NCI-H748 treated with DMSO at 0.1 percent for 48 hours (cell line): ENCODE measurements at regions not wholly inside any gene's neighbourhood (a gene's known extent, or its start where the extent isn't known, plus 50 kb on each side); places are given as distances from the start of the nearest gene placed in this dataset.
"Not testable (repeated sequence)": the region's sequence is repeated elsewhere in the genome, so short reads cannot be mapped to it uniquely, and the experiment has no call there.

Source experiments
- DNase-seq: peaks from one replicate; lab custom pipeline; 2025; lab: John Stamatoyannopoulos, UW

DNA sequence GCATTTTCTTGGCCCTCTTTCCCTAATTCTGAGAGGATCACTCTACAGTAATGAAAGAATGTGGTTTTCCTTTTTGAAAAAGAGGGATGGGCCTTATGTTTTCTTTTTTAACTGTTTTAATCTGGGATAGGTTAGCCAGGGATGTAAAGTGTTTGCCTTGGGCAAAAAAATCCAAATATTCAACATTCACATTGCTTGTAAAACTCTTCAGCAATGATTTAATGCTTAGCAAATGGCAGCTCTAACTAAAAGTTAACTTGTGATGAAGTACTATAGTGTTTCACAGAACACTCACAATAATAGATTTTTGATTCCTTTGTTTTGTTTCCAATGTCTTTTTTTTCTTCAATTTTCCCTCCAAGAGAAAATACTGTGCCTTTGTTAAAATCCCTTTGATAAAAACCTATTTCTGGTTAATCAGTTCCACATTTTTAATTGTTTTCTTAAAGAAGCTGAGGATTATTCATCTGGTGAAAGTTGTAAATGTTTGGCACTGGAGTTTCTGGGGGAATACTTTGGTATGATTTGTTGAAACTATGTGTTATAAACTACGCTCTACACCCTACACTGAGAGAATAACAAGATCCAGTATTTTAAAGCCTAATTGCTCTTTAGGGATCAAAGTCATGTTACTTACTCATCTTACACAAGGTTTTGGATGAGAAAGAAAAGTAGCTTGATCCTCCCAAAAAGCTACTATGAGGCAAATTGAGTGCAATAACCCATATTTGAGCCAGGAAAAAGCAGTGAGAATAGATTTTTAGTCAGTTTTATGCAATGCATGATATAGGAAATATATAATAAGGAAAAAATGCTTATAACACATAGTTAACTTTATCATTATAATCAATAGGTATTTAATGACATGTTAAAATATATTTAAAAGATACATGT is 335.8 kb downstream of the EPHA7 start:
- no peak for DNase-seq

DNA sequence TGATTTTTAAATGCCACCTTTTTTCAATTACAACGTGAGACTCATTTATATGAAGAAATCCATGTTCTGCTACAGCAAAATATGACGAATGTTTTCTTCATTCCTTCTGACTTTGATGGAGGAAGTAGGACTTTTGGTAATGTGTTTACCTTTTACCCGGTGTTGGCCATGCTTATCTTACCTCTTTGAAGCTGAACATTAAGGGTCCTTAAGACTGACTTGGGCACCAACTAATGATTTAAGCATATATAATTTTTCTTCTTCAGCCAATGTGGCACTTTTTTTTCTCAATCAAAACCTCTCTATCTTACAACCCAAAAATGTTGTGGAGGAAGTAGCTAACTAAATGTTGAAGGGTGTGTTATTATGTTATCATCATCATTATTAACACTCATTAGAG is 337.5 kb downstream of the EPHA7 start:
- no peak for DNase-seq

DNA sequence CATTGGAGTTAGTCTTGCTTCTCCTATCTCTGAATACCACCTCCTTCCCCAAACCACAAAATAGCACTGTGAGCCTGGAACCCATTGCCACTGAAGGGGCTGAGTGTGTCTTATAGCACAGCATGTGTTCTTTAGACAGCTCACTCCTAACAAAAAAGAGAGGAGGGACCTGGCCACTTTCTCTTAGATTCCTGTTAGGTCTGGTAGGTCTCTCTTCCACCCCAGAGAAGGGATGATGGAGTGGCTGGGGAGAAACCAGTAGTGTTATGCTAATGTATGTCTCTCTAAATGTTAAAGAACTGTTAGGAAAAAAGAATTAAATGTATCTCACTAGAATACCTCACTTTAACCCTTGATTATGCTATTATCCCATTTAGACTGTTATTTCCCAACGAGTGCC is 340.3 kb downstream of the EPHA7 start:
- DNase-seq, result no peak

DNA sequence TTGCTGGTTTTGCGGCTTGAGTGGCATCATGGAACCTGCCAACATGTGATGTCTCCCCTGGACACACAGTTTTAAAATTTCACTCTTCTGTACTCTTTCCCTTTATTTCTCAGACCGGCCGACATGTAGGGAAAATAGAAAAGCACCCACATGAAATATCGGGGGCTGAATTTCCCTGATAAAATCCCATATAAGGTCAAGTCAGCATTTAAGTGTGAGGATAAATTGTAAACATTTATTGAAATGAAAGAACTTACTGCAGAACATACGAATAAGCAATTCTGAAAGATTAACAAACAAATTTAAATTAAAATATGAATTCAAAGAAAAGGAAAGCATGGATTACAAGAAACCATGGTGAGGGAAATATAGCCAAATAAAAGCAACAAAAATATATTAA is 345.5 kb downstream of the EPHA7 start:
- no peak for DNase-seq

DNA sequence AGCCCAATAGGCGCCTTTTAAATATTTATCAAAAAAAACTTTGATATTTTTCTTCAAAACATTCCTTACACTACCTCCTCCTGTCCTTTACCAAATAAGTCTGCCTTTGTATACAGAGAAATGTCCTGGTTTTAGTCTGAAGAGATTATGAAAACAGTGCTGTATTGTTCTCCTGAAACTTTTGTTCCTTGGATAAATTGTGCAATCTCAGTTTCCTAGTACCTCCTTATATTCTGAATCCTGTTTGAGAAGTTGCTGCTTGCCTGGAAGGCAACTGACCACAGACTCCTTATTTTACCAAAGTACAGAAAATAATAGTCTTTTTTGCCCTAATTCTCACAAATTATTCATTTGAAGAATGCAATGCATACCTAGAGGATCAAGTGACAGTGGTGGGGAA is 349.5 kb downstream of the EPHA7 start:
- no peak for DNase-seq

DNA sequence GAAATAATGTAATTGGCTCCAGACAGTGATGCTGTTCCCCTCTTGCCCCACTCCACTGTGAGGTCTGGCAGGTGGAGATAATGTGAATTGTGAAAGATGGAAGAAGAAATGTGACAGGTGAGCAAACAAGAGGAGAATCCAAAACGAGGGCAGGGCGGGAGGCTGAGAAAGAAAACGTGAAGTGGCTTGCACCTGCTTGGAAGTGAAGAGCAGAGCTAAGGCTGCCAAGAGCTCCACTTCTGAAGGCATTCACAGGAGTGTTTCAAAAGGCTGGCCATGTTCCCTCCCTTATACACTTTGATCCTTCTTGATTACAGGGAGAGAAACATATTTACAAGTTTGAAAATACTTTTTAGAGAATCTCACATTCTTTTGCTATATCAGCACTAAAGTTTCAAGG is 359.4 kb downstream of the EPHA7 start:
- DNase-seq, result peak; percentile 14

DNA sequence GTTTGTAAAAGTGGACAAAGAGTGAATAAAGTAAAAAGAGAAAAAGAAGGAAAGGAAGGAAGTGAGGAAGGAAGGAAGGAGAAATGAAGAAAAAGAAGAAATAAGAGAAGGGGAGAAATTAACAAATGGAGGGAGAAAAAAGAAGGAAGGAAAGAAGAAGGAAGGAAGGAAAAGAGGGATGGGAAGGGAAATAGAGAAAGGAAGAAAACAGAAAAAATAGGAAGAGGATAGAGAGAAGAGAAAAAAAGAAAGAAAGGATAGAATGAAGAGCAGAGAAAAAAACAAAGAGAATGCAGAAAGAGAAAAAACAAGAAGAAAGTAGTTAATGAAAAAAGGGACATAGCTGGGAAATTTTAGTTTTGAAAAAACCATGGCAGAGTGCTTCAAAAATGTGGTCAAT is 361.8 kb downstream of the EPHA7 start:
- DNase-seq, result no peak

DNA sequence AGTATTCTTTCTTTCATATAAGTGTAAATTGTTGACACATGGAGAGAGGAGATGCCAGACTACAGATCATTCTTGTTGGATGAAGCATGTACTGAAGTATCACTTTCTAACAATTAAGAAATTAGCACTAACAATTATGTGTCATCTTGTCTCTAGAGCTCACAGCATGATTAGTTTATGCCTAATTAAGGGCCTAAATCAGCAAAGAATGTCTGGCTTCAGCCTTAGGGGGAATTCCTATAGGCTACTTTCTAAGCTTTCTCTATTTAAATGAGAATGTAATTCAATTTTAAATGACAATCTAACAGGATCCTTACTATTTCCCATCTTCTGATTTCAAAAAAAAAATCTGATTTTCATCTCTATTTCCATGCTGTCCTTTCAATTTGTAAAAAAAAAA is 371.0 kb downstream of the EPHA7 start:
- DNase-seq, result no peak

DNA sequence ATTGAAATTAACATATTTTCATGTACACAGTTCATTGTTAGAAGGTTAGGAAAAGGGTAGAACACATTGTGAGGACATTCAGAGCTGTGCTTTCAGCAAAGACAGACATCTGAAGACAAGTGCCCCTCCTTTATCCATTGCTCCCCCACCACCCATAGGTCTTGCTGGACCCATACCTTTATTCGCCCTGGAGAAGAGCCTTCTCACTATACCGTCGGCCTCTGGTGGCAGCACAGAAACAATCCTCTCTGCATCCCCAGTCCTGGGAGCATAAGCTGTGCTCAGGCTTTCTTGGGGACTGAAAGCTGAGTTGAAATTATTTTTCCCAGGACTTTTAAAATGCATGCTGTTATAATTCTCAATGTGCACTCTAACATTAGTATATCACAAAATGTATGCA is 372.3 kb downstream of the EPHA7 start:
- no peak for DNase-seq

DNA sequence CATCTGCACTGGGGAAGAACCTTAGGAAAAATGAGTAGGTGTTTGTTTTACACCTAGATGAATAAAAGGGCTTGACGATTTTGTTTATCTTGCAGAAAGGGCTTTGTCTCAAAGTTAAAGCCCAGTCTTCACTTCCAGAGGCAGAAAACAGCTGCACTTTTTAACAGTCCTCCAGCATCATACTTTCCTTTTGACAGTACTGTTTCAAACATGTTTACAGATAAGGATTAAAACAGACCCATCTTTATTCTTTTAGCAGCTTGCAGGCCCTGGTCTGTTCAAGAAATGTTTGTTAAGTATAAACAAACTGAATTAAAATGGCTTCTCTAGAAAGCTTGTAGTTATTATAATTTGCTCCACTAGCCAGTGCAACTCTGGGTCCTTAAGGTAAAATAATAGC is 374.2 kb downstream of the EPHA7 start:
- no peak for DNase-seq

DNA sequence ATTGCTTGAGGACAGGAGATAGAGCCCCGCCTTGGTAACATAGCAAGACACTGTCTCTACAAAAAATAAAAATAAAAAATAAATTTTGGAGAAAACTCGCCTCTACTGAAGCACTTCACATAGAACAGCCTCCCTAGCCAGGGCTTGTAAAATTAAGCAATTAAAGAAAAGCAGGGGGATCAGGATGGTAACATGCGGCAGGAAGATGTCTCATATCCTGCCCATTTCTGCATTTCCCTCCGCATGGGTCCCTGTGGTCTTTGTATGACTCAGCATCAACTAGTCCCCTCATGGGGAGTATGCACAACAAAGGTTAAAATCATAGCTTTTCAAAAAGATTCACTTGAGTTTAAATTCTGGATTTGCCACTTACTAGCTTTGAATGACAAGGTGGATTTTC is 379.0 kb downstream of the EPHA7 start:
- no peak for DNase-seq

DNA sequence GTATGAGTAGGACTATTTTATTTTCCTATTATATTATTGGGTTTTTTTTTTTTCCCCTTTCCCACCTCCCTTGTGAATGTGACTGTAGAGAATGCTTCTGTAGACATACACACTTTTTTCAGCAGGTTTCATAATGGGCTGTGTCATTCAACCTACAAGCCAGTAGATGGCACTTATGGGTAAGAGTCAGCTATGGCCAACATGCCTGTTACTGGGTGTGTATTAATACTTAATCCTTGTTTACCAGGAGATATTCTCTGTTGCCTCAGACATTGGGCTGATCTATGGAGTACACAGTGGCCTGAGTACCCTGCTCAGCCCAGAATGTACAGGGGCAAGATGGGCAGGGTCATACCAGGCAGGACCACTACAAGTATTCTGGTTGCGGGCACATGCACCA is 382.5 kb downstream of the EPHA7 start:
- peak; percentile 39 for DNase-seq

DNA sequence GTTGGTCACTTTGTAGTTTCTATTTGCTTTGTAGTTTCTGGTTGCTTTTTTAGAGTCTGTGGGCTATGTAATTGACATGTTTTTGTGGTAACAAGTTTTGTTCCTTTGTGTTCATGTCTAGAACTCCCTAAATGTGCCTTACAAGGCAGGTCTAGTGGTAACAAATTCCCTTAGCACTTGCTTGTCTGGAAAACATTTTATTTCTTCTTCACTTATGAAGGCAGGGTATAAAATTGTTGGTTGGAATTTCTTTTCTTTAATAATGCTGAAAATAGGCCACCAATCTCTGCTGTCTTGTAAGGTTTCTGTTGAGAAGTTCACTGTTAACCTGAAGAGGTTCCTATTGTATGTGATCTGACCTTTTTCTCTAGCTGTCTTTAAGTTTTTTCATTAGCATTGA is 383.6 kb downstream of the EPHA7 start:
- no peak for DNase-seq

DNA sequence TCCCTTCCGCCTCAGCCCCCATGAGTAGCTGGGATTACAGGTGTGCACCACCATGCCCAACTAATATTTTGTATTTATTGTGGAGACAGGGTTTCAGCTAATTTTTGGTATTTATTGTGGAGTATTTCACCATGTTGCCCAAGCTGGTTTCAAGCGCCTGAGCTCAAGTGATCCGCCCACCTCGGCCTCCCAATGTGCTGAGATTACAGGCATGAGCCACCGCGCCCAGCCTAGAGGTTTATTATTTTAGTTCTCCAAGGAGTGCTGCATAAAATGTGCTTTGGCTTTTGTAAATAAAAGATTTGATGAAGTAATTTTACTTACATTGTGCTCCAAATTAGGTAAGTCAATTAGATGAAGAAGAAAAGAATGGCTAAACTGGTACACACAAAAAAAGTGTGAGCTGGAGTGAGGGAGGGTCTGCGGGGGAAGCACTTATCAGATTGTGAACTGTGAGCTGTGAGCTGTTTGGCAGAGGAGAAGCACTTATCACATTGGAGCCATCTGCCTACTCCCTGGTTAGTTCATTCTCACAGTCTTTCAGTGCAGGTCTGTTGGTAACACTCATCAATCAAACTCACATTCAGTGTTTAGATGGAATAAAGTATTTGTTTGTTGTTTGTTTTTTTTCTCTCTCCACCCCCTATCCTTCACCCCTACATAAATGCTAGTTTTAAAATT is 398.0 kb downstream of the EPHA7 start:
- peak; percentile 16 for DNase-seq

DNA sequence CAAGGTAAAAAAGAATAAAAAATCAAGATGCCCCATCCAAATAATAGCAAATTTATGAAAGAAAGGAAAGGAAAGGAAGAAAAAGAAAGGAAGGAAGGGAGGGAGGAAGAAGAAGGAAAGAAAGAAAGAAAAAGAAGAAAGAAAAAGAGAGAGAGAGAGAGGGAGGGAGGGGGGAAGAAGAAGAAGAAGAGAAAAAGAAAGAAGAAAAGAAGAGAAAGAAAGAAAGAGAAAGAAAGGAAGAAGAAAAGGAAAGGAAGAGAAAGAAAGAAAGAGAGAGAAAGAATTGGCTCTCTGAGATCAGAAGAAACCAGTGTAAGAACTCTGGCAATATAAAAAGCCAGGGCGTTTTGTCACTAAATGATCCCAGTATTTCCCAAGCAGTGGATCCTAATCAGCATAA is 401.7 kb downstream of the EPHA7 start:
- no peak for DNase-seq

DNA sequence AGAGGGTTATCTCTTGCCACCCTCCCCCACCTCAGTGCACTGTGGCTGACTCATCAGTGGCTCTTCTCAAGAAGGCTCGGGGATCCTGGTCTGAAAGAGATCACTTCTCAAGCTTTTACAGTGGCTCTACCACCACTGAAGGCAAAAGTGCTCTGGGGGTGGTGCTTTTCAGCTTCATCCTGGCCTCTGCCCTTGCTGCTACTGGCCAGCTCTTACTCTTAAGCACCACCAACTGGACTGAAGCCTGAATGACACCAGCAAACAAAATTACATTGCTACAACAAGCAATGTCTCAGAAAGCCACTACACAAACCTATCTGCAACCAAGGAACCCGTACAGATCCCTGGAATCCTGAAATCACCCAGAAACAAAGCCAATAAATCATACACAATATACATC is 402.1 kb downstream of the EPHA7 start:
- DNase-seq, result no peak

DNA sequence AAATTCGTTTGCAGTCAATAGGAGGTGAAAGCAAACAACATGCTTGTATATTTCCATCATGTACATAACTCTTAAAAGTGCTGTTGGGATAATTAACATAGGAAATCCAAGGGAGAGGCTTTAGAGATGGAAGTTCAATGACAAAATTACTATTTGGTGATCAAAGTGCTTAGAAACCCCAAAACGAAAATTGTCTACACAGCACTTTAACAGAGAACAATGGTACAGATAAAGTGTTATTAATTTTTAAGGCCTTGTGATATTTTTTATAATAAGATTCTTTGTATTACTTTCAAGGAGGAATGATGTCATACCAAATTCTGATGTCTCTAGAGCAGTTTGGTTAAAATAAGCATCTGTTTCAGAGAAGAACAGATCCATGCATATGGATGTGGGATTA is 406.3 kb downstream of the EPHA7 start:
- DNase-seq, result no peak

DNA sequence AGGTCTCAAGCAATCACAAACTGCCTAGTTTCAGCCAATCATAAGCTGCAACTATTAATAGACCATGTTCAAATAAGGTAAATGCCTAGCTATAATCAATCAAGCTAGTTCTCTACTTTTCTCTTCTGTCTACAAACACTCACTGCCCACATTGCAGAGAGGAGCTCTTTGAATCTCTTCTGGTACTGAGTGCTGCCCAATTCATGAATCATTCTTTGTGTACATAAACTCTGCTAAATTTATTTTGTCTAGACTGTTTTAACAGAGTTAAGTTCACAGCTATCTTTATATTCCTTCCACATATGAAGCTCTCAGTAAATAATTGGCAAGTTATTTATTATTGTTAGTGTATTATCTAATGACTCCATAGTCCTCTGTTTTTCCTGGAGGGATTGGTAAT is 411.0 kb downstream of the EPHA7 start:
- no peak for DNase-seq

DNA sequence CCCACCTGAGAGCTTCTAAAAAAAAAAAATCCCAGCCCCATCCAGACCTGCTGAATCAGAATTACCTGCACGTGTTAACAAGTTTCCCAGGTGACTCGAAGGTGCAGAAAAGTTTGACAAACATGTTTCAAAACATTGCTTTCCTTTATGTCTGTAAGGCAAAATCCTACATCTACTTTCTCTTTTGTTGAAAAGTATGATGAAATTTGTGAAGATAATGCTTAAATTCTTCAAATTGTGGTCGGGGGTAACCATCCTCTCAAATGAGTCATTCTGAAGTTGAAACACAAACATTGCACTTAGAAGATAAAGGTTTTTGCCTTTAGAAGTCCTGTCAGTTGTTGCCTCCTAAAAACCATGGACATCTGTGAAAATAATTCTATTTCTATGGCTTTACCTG is 429.7 kb downstream of the EPHA7 start:
- no peak for DNase-seq

DNA sequence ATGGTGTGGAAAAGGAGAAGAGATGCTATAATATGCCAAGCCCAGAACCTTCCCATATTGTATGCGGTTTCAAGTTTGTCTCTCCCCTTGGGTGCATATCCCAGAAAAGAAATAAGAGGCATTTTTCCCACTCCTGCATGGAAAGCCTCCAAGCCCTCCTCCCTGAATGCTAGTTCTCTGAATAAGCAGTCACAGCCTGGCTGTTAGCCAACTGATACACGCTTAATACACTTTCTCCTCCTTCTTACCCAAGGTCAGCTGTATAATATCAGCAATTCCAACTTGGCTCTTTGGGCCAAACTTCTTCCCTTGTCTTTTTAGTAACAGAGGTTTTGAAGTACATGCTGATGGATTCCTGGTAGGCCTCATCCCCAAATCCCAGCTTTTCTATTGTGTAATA is 440.1 kb downstream of the EPHA7 start:
- no peak for DNase-seq

DNA sequence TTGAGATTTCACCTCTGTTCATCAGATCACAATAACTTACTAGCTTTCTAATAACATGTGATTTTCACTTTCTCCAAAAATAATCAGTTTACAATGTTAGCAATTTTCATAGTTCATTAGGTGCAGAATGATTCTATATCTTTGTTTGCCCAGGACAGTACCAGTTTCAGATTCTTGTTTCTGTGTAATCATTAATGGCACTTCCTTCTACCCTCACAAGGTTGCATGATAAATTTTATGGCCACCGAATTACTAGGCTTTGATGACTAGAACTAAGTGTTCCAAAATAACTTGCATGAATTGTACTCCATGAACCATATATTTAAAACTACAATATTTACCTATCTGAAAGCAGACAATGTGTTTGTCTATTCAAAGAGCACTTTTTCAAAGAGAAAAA is 442.3 kb downstream of the EPHA7 start:
- DNase-seq, result no peak

DNA sequence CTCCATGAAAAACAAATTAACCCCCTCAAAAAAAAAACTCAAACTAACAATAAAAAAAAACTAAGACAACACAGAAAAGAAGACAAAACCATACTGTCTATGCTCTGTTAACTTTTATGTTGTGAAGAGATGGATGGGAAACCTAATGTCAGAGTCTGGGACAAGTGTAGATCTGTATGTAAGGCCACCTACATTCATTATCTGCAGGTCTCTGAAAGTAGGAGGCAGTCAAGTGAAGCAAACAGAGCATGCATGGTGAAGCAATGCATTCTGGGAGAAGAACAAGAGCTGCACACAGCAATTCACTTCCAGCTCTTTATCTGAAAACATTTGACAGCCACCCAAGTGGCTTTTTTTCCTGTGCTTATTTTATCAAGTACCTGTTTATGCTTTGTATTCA is 452.0 kb downstream of the EPHA7 start:
- no peak for DNase-seq

DNA sequence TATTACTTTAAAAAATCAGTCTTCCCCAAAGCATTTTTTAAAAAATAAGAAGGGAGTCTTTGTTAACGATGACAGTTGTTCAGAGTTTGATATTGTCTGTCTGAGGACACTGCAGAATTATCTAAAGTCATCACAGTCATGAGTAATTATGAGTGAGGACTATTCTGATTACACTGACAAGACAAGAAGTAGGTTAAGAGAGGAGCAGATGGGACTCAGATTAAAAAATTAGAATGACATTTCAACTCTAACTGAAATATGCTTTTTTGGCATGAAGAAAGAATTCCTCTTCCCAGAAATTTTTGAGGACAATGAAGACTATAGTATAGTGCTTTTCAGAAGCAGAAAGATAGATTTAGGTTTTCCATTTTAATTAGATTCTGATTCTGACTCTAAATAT is 456.5 kb downstream of the EPHA7 start:
- no peak for DNase-seq

DNA sequence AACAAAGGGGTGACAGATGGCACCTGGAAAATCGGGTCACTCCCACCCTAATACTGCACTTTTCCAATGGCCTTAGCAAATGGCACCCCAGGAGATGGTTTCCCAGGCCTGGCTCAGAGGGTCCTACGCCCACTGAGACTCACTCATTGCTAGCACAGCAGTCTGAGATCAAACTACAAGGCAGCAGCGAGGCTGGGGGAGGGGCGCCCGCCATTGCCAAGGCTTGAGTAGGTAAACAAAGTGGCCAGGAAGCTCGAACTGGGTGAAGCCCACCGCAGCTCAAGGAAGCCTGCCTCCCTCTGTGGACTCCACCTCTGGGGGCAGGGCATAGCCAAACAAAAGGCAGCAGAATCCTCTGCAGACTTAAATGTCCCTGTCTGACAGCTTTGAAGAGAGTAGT is 467.2 kb downstream of the EPHA7 start:
- DNase-seq, result not testable (repeated sequence)
